ENCODE measurements at regions not wholly inside any gene's neighbourhood (a gene's known extent, or its start where the extent isn't known, plus 50 kb on each side); places are given as distances from the start of the nearest gene placed in this dataset.

GRCh38 chr18:71807586-71807985 is 736.6 kb downstream of the CBLN2 start:
- TF ChIP-seq GATA2 (IDR thresholded peaks at IDR 0.05; ENCODE audit: low read depth, low read length) = no peak
- no peak for TF ChIP-seq GATA3 (IDR thresholded peaks at IDR 0.05; ENCODE audit: low read depth, low read length)
